Left lung (tissue), 4 donors: ENCODE measurements at regions not wholly inside any gene's neighbourhood (a gene's known extent, or its start where the extent isn't known, plus 50 kb on each side); places are given as distances from the start of the nearest gene placed in this dataset.

Experiments
- ATAC-seq: fragments of 200-7000 bp; cut with Tn5 transposase; one replicate; pipeline ENCODE4 v1.9.1; 2020; ENCODE audit warnings: moderate library complexity
- DNase-seq, 4 donors: peaks; one replicate each; pipeline ENCODE4 v3.0.0-alpha.2; 2013 to 2020
- H3K27ac ChIP-seq, 2 donors: fragments of 200-600 bp; sonication (generic) in 1 of 2; one replicate each; pipeline versions ENCODE4 v1.5.0 to v1.8.0; 2020 to 2021
- H3K27me3 ChIP-seq, 2 donors: fragments of 200-600 bp; sonication (generic) in 1 of 2; one replicate each; pipeline versions ENCODE4 v1.5.0 to v1.8.0; 2020 to 2021
- H3K36me3 ChIP-seq, 2 donors: fragments of 200-600 bp; sonication (generic) in 1 of 2; one replicate each; pipeline versions ENCODE4 v1.5.0 to v1.8.0; 2020 to 2021
- H3K4me1 ChIP-seq, 2 donors: fragments of 200-600 bp; one replicate each; pipeline ENCODE4 v1.8.0; 2021
- H3K4me3 ChIP-seq, 2 donors: fragments of 200-600 bp; sonication (generic) in 1 of 2; one replicate each; pipeline versions ENCODE4 v1.5.0 to v1.8.0; 2020 to 2021; ENCODE audit warnings: mild to moderate bottlenecking in 1 of 2
- H3K9me3 ChIP-seq, 2 donors: fragments of 200-600 bp; sonication (generic) in 1 of 2; one replicate each; pipeline versions ENCODE4 v1.5.0 to v1.8.0; 2020 to 2021
- CTCF ChIP-seq, 2 donors: fragments of 200-600 bp; sonication (generic) in 1 of 2; IDR thresholded peaks; one replicate each; pipeline versions ENCODE4 v1.5.0 to v1.8.0; 2021; ENCODE audit warnings: antibody characterized with exemption in 2 of 2
- intact Hi-C, 2 donors: fragments of 100-400 bp; cut with DNase I; formaldehyde crosslinking; loops; one replicate each; pipeline versions ENCODE4 v1.11.2 to v1.14.2; 2022
- donor health status: DM: no; HTN: yes; CAD: no.
- donor health status: DM: no; HTN: no; CAD: no.

DNA sequence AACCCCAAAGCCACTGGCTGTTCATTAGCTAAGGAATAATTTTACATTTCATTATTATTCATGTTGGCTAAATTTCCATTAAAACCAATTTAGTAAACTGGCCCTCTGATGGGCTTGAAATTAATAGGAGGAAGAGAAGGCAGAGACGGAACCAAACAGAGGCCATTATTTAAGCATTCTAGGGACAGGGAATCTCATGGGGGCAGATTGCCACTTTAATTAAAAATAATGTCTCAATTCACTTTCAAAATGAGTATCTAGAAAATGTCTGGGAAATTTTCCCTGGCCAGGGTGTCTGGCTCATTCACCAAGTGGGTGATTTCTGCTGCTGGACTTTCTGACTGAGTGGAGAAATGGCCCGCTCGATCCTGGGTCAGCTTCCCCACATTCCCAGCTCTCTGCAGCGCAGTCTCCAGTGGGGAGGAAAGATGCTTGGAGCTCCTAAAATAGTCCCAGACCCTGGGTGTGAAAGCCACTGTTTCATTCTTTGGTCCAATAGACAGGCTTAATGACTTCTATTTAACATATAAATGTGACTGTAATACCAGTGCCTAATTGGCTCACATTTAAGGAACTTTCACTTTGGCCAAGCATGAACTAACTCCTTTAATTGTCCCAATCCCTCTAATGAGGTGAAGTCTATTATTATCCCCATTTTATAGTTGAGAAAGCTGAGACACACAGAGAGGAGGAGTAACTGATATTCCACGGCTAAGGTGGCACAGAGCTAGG, 64.3 kb downstream of the IRX6 start:
- intact Hi-C loops: no loop called here

GRCh38 chr16:55389426-55390073, 65.5 kb downstream of the IRX6 start:
- intact Hi-C loops: no loop called here
- ATAC-seq: peak; percentile 86
- TF ChIP-seq CTCF (IDR thresholded peaks at IDR 0.05): no peak

More for the DNA sequence above, 64.3 kb downstream of the IRX6 start:
- Histone ChIP-seq H3K27ac (no peak overlapping the region), H3K4me3 (no peak overlapping the region), H3K27me3 (no peaks in the 10 kb centered on the region), H3K36me3 (no peaks in the 10 kb centered on the region), H3K4me1 (no peaks in the 10 kb centered on the region), H3K9me3 (no peaks in the 10 kb centered on the region)
- DNase-seq (no peak), ATAC-seq (no peak)
- no peak for TF ChIP-seq CTCF (IDR thresholded peaks at IDR 0.05)

GRCh38 chr16:55390630-55391237, 66.7 kb downstream of the IRX6 start:
- Histone ChIP-seq H3K36me3 (no peaks in the 10 kb centered on the region), H3K4me1 (no peaks in the 10 kb centered on the region), H3K4me3 (no peak overlapping the region), H3K27me3 (no peaks in the 10 kb centered on the region), H3K9me3 (no peaks in the 10 kb centered on the region), H3K27ac (no peak overlapping the region)
- ATAC-seq: no peak
- TF ChIP-seq CTCF (IDR thresholded peaks at IDR 0.05): no peak
- intact Hi-C loops: no loop called here
- DNase-seq: no peak

More at GRCh38 chr16:55389426-55390073, 65.5 kb downstream of the IRX6 start:
- H3K4me1 ChIP-seq: no peaks in the 10 kb centered on the region
- H3K27me3 ChIP-seq: no peaks in the 10 kb centered on the region
- H3K9me3 ChIP-seq: no peaks in the 10 kb centered on the region
- no peak overlapping the region for H3K27ac ChIP-seq
- H3K4me3 ChIP-seq: no peak overlapping the region
- H3K36me3 ChIP-seq: no peaks in the 10 kb centered on the region
- peak in 1 of 4 donors; percentile 76 for DNase-seq

GRCh38 chr16:55391760-55392375, 67.9 kb downstream of the IRX6 start:
- DNase-seq (no peak), ATAC-seq (no peak)
- intact Hi-C loops: no loop called here
- H3K9me3 ChIP-seq: no peaks in the 10 kb centered on the region
- H3K27me3 ChIP-seq: no peaks in the 10 kb centered on the region
- no peaks in the 10 kb centered on the region for H3K4me1 ChIP-seq
- TF ChIP-seq CTCF (IDR thresholded peaks at IDR 0.05): no peak
- H3K27ac ChIP-seq: no peak overlapping the region
- no peaks in the 10 kb centered on the region for H3K36me3 ChIP-seq
- H3K4me3 ChIP-seq: no peak overlapping the region

DNA sequence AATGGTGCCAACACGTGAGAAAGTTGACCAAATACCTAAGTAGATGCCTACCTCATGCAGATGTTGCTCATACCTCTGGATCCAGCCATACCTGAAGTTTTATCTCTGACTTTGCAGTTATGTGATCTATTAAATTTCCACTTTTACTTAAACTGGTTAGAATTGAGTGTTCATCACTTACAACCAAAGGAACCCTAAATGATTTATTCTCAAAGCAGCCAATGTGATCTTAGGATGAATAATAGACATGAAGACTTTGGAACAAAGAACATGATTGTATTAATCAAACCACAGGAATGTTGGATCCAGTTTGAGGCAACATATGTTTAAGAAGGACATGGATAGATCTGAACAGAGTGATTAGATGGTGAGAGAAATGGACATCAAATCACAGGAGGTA, 68.7 kb downstream of the IRX6 start:
- H3K27me3 ChIP-seq: no peaks in the 10 kb centered on the region
- no peak for ATAC-seq
- no peak overlapping the region for H3K27ac ChIP-seq
- intact Hi-C loops: no loop called here
- H3K4me1 ChIP-seq: no peaks in the 10 kb centered on the region
- no peak for DNase-seq
- H3K9me3 ChIP-seq: no peaks in the 10 kb centered on the region
- TF ChIP-seq CTCF (IDR thresholded peaks at IDR 0.05): no peak
- H3K4me3 ChIP-seq: no peak overlapping the region
- no peaks in the 10 kb centered on the region for H3K36me3 ChIP-seq
